ENCODE measurements at regions not wholly inside any gene's neighbourhood (a gene's known extent, or its start where the extent isn't known, plus 50 kb on each side); places are given as distances from the start of the nearest gene placed in this dataset.

DNA sequence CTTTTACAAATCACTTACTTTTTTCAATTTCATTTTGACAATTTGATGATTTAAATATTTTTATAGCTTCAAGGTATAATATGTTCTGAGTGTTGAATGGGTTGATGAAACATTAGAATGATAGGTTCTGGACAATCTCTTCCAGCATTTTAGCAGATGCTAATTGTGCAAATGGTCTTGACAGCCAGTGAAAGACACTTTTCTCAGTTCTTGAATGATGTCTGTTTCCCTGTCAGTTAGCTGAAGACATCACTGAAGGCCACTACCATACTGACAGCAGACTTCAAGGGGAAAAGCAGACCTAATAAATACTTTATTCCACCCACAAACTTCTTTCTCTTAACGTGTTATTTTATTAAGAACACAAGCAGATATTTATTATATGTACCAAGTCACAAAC is 498.6 kb downstream of the GRXCR1 start:
- intact Hi-C loops (cut with DNase I), result no loop called here
- WGBS, 2 donors, result 35% methylated on average over 1 of the region's 1 CpG
- no peak for DNase-seq
- ATAC-seq, result no peak
- no peaks in the 10 kb centered on the region for H3K27me3 ChIP-seq
- TF ChIP-seq CTCF (IDR thresholded peaks at IDR 0.05), result no peak
- H3K4me3 ChIP-seq, result no peak overlapping the region
- H3K36me3 ChIP-seq, result no peaks in the 10 kb centered on the region
- no peaks in the 10 kb centered on the region for H3K9me3 ChIP-seq
- no peaks in the 10 kb centered on the region for H3K4me1 ChIP-seq
- H3K27ac ChIP-seq, result no peak overlapping the region
- FAIRE-seq, result no peak

GRCh38 chr4:43394976-43395375 is 502.5 kb downstream of the GRXCR1 start:
- no peaks in the 10 kb centered on the region for H3K27me3 ChIP-seq
- 68 to 70% methylated on average over 3 of the region's 3 CpGs for WGBS, 2 donors
- H3K9me3 ChIP-seq, result no peaks in the 10 kb centered on the region
- DNase-seq (no peak), FAIRE-seq (no peak), ATAC-seq (no peak)
- no peak for TF ChIP-seq CTCF (IDR thresholded peaks at IDR 0.05)
- no peaks in the 10 kb centered on the region for H3K36me3 ChIP-seq
- intact Hi-C loops (cut with DNase I), result no loop called here
- no peak overlapping the region for H3K4me3 ChIP-seq
- H3K4me1 ChIP-seq, result peaks cover 0 to 5% (median 0%) of the 10 kb centered on the region in 3 donors
- no peak overlapping the region for H3K27ac ChIP-seq

GRCh38 chr4:43399726-43400125 is 507.2 kb downstream of the GRXCR1 start:
- no peak overlapping the region for H3K27ac ChIP-seq
- H3K27me3 ChIP-seq, result no peaks in the 10 kb centered on the region
- FAIRE-seq (no peak), ATAC-seq (no peak), DNase-seq (no peak)
- no peaks in the 10 kb centered on the region for H3K36me3 ChIP-seq
- H3K9me3 ChIP-seq, result no peaks in the 10 kb centered on the region
- intact Hi-C loops (cut with DNase I), result no loop called here
- WGBS, 2 donors, result 55 to 66% methylated on average over 3 of the region's 3 CpGs
- peaks cover 0 to 5% (median 0%) of the 10 kb centered on the region in 3 donors for H3K4me1 ChIP-seq
- no peak overlapping the region for H3K4me3 ChIP-seq
- no peak for TF ChIP-seq CTCF (IDR thresholded peaks at IDR 0.05)

DNA sequence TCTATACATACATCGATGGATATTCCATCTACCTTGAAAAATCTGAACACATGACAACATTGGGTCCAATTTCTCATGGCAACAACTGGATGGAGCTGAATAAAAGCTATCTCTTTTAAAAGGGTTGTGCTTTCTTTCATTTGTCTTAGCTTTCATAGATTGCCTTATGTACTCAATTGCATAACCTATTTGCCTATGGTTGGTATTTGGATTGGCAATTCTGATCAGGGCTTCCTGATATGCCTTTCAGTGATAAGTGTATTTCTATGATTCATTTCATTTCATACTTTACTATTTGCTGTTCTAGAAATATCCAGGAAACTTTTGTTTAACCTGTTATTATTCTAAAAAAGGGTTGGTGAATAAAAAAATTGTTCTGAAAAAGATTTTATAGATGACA is 509.9 kb downstream of the GRXCR1 start:
- WGBS, 2 donors, result 62 to 78% methylated on average over 1 of the region's 1 CpG
- peaks cover 0 to 5% (median 0%) of the 10 kb centered on the region in 3 donors for H3K4me1 ChIP-seq
- no peak for TF ChIP-seq CTCF (IDR thresholded peaks at IDR 0.05)
- DNase-seq, result no peak
- peak; percentile 35 to 84 (median 76) for ATAC-seq
- H3K4me3 ChIP-seq, result no peak overlapping the region
- no peak overlapping the region for H3K27ac ChIP-seq
- H3K36me3 ChIP-seq, result no peaks in the 10 kb centered on the region
- FAIRE-seq, result no peak
- intact Hi-C loops (cut with DNase I), result no loop called here
- no peaks in the 10 kb centered on the region for H3K27me3 ChIP-seq
- no peaks in the 10 kb centered on the region for H3K9me3 ChIP-seq

DNA sequence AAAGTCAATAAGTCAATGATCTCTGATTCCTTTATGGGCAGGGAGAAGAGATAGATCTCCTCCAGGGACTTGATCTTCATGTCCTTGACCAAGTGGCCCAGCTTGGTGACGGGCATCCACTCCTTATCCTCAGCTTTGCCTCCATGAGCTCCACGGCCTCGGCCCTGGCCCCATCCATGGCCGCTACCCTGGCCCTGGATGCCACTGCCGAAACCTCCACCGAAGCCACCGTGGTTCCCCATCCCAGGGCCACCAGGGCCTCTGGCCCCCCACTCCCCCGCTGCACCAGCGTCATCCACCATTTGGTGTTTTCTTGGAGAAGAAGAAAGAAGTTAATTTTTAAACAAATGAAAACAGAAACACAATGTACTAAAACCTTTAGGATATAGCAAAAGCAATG is 518.1 kb downstream of the GRXCR1 start:
- no peak overlapping the region for H3K27ac ChIP-seq
- FAIRE-seq (no peak), DNase-seq (no peak), ATAC-seq (no peak)
- no peaks in the 10 kb centered on the region for H3K36me3 ChIP-seq
- intact Hi-C loops (cut with DNase I), result no loop called here
- no peak overlapping the region for H3K4me3 ChIP-seq
- no peaks in the 10 kb centered on the region for H3K27me3 ChIP-seq
- no peaks in the 10 kb centered on the region for H3K9me3 ChIP-seq
- WGBS, 2 donors, result 86 to 91% methylated on average over 9 of the region's 9 CpGs
- H3K4me1 ChIP-seq, result no peaks in the 10 kb centered on the region
- TF ChIP-seq CTCF (IDR thresholded peaks at IDR 0.05), result no peak

Data from pancreas (tissue), 10 donors.